ENCODE measurements at regions not wholly inside any gene's neighbourhood (a gene's known extent, or its start where the extent isn't known, plus 50 kb on each side); places are given as distances from the start of the nearest gene placed in this dataset.

GRCh38 chr3:176399193-176399592 lies 798.1 kb downstream of the TBL1XR1 start:
- H2BK15ac ChIP-seq (ENCODE audit: low read depth, low read length) = no peak overlapping the region
- no peak overlapping the region for H2AK5ac ChIP-seq (ENCODE audit: insufficient read length, low read length)
- no peak overlapping the region for H3K4me3 Mint-ChIP-seq
- no peak overlapping the region for H2BK5ac ChIP-seq (ENCODE audit: insufficient read length, low read length)
- H3K4me2 ChIP-seq (ENCODE audit: insufficient read depth, insufficient read length, low read length) = no peak overlapping the region
- H3K18ac ChIP-seq (ENCODE audit: insufficient read length, low read depth, low read length) = no peak overlapping the region
- peaks cover 10 to 15% (median 13%) of the 10 kb centered on the region in 3 experiments for H3K36me3 Mint-ChIP-seq (ENCODE audit: insufficient read depth in 1 of 3, low read depth in 3 of 3)
- H3K4ac ChIP-seq (ENCODE audit: low read depth, low read length) = no peak overlapping the region
- H3K56ac ChIP-seq (ENCODE audit: insufficient read length, low read depth, low read length) = no peak overlapping the region
- TF ChIP-seq CTCF (conservative IDR thresholded peaks at IDR 0.05) = no peak
- H2BK20ac ChIP-seq (ENCODE audit: low read depth, low read length, poor library complexity, severe bottlenecking) = no peak overlapping the region
- H3K23me2 ChIP-seq (ENCODE audit: insufficient read length, low read depth, low read length, poor library complexity, severe bottlenecking) = no peaks in the 10 kb centered on the region
- H3K9ac ChIP-seq (ENCODE audit: extremely low read depth, insufficient read length, low read length) = no peak overlapping the region
- H3K9me3 ChIP-seq (ENCODE audit: control insufficient read depth, low read depth, low read length) = peaks cover 8% of the 10 kb centered on the region
- no peaks in the 10 kb centered on the region for H4K20me1 ChIP-seq (ENCODE audit: control insufficient read depth, insufficient read depth, insufficient read length)
- H3K23ac ChIP-seq (ENCODE audit: insufficient read length, low read depth, low read length) = no peak overlapping the region
- H3K14ac ChIP-seq (ENCODE audit: insufficient read depth, low read length) = no peak overlapping the region
- H2BK12ac ChIP-seq (ENCODE audit: insufficient read length, low read depth, low read length) = no peak overlapping the region
- H4K8ac ChIP-seq (replicated peaks; ENCODE audit: insufficient read length, low read depth, low read length) = no peak overlapping the region
- no peak overlapping the region for H4K91ac ChIP-seq (ENCODE audit: insufficient read length, low read depth, low read length)
- H3K4me1 Mint-ChIP-seq = no peaks in the 10 kb centered on the region
- no peak overlapping the region for H2BK120ac ChIP-seq (ENCODE audit: low read depth, low read length, poor library complexity, severe bottlenecking)
- H2AFZ ChIP-seq (ENCODE audit: low read length) = no peak overlapping the region
- H3K79me1 ChIP-seq (ENCODE audit: insufficient read depth, low read depth, low read length, poor library complexity, severe bottlenecking) = no peaks in the 10 kb centered on the region
- no peaks in the 10 kb centered on the region for H3K27me3 Mint-ChIP-seq (ENCODE audit: low read depth)
- H4K5ac ChIP-seq (ENCODE audit: insufficient read length, low read depth, low read length) = no peak overlapping the region
- no peaks in the 10 kb centered on the region for H3K79me2 ChIP-seq (ENCODE audit: insufficient read depth, low read length)
- WGBS (ENCODE audit: extremely low coverage, insufficient read length, low lambda C conversion rate) = no CpG with 5 or more reads among the region's 2 CpGs
- H3T11ph ChIP-seq (ENCODE audit: low read length) = no peak overlapping the region
- no peaks in the 10 kb centered on the region for H3K4me1 ChIP-seq (ENCODE audit: insufficient read depth, low read length)
- no peaks in the 10 kb centered on the region for H3K27me3 ChIP-seq (ENCODE audit: insufficient read depth, low read length)
- peaks cover 10 to 16% of the 10 kb centered on the region in 2 experiments for H3K9me3 Mint-ChIP-seq
- no peak overlapping the region for H3K27ac ChIP-seq (ENCODE audit: insufficient read length, low read depth, low read length)
- H3K27ac Mint-ChIP-seq = no peak overlapping the region
- DNase-seq = no peak

Measured in H9 (cell line).